Activated T-cell treated with anti-CD3 and anti-CD28 coated beads, Interleukin-2, amount 50 U/mL, for 24 hours (primary cell): ENCODE measurements at regions not wholly inside any gene's neighbourhood (a gene's known extent, or its start where the extent isn't known, plus 50 kb on each side); places are given as distances from the start of the nearest gene placed in this dataset.
"Not testable (repeated sequence)": the region's sequence is repeated elsewhere in the genome, so short reads cannot be mapped to it uniquely, and the experiment has no call there.

Source experiments
- DNase-seq: peaks from one replicate; pipeline ENCODE4 v3.0.0-alpha.2; 2020
- H3K27ac Mint-ChIP-seq: 2 replicates; pipeline ENCODE4 v1.8.0; 2020; ENCODE audit warnings: mild to moderate bottlenecking, mixed read lengths
- H3K27me3 Mint-ChIP-seq: 2 replicates; pipeline ENCODE4 v1.8.0; 2020; ENCODE audit warnings: mixed read lengths
- H3K36me3 Mint-ChIP-seq: 2 replicates; pipeline ENCODE4 v1.8.0; 2020; ENCODE audit warnings: low read depth, mixed read lengths
- H3K4me1 Mint-ChIP-seq: 2 replicates; pipeline ENCODE4 v1.8.0; 2020; ENCODE audit warnings: low read depth, mixed read lengths
- H3K4me3 Mint-ChIP-seq: 2 replicates; pipeline ENCODE4 v1.8.0; 2020; ENCODE audit warnings: mild to moderate bottlenecking, moderate library complexity, mixed read lengths
- H3K9me3 Mint-ChIP-seq: 2 replicates; pipeline ENCODE4 v1.8.0; 2020; ENCODE audit warnings: mixed read lengths

DNA sequence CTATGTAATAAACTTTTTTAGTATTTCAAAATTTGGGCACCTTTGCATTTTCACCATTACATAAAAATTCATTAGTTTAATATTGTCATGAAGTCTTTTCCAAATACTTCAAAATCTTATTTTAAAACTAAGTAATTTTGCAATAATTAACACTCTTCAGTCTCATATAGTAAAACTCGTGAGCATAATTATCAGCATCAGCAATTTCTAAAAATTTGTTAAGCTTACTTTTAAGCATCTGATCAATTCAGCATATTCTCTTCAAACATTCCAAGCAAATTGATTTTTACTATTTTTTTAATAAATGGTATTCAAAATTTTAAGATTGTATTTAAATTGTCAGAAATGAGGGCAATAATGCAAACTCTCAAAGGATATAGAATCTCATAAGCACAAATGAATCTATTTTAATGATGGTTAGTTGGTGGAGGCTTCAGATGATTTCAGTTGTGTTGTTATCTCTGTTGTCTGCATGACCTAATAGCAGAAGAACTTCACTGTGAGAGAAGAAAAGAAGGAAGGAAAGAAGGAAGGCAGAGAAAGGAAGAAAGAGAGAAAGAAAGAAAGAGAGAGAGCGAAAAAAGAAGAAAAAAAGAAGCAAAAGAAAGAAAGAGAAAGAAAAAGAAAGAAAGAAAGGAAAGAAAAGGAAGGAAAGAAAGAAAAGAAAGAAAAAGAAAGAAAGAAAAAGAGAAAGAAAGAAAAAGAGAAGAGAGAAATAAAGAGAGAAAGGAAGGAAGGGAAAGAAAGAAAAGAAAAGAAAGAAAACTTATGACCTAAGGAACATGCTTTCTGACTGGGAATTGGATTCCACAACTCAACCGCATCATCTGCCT, 860.5 kb downstream of the NCAM2 start:
- H3K4me3 Mint-ChIP-seq: no peak overlapping the region
- H3K9me3 Mint-ChIP-seq: no peaks in the 10 kb centered on the region
- no peaks in the 10 kb centered on the region for H3K27me3 Mint-ChIP-seq
- no peaks in the 10 kb centered on the region for H3K36me3 Mint-ChIP-seq
- H3K4me1 Mint-ChIP-seq: no peaks in the 10 kb centered on the region
- H3K27ac Mint-ChIP-seq: no peak overlapping the region
- no peak for DNase-seq

DNA sequence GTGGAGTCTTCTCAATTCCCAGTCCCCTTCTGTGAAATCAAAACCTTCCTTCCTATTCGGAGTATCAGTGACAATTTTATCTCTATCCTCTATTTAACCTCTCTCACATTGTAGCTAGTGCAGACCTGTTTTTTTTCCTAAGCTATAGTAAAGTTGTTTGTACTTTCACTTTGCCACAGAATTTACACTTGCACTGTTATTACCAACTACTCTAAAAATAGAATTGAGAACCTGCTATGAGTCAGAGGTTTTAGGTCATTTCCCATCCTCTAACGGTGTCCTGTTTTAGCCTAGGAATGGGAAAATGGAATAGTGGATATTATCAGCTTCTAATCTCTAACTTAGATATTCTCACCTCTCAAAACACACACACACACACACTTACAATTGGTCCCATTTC, 862.7 kb downstream of the NCAM2 start:
- DNase-seq: no peak
- Mint-ChIP-seq H3K4me3 (no peak overlapping the region), H3K36me3 (no peaks in the 10 kb centered on the region), H3K27me3 (no peaks in the 10 kb centered on the region), H3K4me1 (no peaks in the 10 kb centered on the region), H3K27ac (no peak overlapping the region), H3K9me3 (peaks cover 3% of the 10 kb centered on the region)

DNA sequence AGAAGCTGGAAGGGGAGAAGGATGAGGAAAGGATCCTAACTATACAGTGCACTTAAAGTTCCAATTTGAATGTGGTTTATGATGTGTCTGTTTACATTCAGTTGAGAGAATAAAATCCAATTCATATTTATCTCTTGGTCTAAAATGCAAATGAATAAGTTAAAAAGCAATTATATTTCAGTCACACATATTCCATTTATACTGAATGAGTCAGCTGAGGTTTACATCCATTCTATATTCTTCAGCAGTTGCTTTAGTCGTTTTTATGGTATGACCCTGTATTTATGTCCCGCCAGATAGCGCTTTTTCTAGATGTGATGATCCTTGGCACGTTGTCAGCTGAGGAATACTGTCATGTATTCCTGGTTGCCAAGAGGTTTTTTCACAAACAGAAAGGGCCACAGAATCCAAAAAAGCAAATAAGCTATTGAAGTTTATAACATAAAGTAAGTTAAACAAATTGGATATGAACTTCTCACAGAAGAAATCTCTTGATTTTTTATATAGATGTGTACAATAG, 866.2 kb downstream of the NCAM2 start:
- H3K4me1 Mint-ChIP-seq: no peaks in the 10 kb centered on the region

DNA sequence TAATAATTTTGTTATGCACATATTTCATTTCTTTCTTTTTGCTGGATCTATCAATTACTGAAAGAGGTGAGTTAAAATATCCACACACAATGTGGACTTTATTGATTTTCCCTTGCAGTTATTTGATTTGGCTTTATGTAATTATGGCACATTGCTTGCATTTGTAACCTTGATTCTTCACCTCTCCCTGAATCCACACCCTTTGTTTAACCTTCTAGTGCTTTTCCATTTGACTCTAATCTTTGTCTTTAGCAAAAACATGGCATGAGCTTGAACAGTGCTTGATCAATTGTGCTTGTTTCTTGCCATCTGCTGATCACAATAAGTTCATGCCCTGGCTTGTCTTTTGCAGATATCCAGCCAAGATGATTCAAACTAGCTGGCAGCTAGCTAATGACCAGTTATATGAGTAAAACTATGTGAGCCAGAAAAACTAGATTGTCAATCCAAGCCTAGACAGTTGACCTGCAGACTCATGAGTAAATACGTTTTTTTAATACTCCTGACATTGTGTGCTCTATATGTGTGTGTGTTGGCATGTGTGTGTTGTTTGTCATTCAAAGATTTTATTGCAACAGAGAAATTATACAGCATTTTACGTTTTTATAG, 899.2 kb downstream of the NCAM2 start:
- DNase-seq: no peak
- Mint-ChIP-seq H3K27ac (no peak overlapping the region), H3K36me3 (no peaks in the 10 kb centered on the region), H3K9me3 (peaks cover 15% of the 10 kb centered on the region), H3K4me1 (no peaks in the 10 kb centered on the region), H3K4me3 (no peak overlapping the region), H3K27me3 (no peaks in the 10 kb centered on the region)

More for the DNA sequence above, 866.2 kb downstream of the NCAM2 start:
- Mint-ChIP-seq H3K4me3 (no peak overlapping the region), H3K36me3 (no peaks in the 10 kb centered on the region), H3K27me3 (no peaks in the 10 kb centered on the region), H3K27ac (no peak overlapping the region), H3K9me3 (peaks cover 3% of the 10 kb centered on the region)
- DNase-seq: no peak

DNA sequence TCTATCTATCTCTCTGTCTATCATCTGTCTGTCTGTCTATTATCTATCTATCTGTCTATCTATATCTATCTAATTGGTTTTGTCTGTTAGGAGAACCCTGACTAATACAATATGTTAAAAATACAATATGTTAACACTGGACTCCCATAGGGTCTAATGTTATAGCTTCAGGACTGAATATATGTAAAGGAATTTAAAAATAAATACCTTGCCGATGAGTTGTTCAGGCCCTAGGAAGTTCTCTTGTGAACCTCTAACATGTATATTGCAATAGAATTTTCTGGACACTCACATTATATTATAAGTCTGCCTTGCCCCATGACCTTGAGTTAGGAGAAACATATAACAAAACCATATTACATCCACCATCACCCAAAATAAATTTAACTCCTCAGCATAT, 900.6 kb downstream of the NCAM2 start:
- no peaks in the 10 kb centered on the region for H3K36me3 Mint-ChIP-seq

DNA sequence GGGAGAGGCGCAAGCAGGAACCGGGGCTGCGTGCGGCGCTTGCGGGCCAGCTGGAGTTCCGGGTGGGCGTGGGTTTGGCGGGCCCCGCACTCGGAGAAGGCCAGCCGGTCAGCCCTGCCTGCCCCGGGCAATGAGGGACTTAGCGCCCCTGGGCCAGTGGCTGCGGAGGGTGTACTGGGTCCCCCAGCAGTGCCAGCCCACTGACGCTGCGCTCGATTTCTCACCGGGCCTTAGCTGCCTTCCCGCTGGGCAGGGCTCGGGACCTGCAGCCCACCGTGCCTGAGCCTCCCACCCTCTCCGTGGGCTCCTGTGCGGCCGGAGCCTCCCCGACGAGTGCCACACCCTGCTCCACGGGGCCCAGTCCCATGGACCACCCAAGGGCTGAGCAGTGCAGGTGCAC, 904.2 kb downstream of the NCAM2 start:
- not testable (repeated sequence) for H3K27ac Mint-ChIP-seq, DNase-seq, H3K4me3 Mint-ChIP-seq, H3K36me3 Mint-ChIP-seq, H3K9me3 Mint-ChIP-seq, H3K4me1 Mint-ChIP-seq, H3K27me3 Mint-ChIP-seq

More for the DNA sequence above, 900.6 kb downstream of the NCAM2 start:
- H3K27ac Mint-ChIP-seq: no peak overlapping the region
- no peak overlapping the region for H3K4me3 Mint-ChIP-seq
- peaks cover 10% of the 10 kb centered on the region for H3K9me3 Mint-ChIP-seq
- DNase-seq: no peak
- H3K4me1 Mint-ChIP-seq: no peaks in the 10 kb centered on the region
- no peaks in the 10 kb centered on the region for H3K27me3 Mint-ChIP-seq

DNA sequence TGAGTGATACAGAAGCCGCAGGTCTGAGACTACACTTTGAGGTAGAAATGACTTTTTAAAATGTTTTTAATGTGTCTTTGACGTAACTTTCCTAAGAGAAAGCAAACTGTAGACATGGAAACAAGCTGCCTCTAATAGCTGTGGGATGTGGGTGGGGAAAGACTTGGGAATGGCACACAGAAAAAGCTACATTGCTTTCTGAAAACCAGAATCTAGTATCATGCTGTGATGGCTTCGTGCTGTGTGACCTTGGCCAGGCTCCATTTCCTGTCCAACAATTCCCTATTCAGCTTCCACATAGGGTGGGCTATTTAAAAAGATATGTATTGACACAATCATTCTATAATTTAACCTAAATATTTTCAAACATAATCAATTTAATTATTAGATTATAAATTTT, 909.1 kb downstream of the NCAM2 start:
- Mint-ChIP-seq H3K9me3 (peaks cover 12% of the 10 kb centered on the region), H3K4me3 (no peak overlapping the region), H3K36me3 (no peaks in the 10 kb centered on the region), H3K27me3 (no peaks in the 10 kb centered on the region), H3K4me1 (no peaks in the 10 kb centered on the region), H3K27ac (no peak overlapping the region)
- DNase-seq: no peak

DNA sequence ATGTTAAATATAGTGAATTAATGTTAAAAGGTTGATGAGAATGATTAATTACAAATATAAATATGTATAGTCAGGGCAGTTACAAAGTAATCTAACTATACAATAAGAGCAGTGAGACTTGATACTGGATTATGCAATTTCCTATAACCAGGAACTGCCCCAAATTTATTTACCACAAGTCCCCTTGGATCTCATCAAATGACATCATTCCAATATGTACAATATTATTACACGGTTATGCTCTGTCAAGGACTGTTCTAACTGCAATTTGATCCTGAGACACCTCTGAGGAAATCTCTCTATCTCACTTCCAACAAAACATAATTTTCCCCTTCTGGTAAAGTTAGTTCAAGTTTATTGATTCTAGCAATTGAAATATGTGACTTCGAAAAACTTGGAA, 917.6 kb downstream of the NCAM2 start:
- DNase-seq: no peak
- Mint-ChIP-seq H3K9me3 (peaks cover 2% of the 10 kb centered on the region), H3K4me1 (no peaks in the 10 kb centered on the region), H3K36me3 (no peaks in the 10 kb centered on the region), H3K4me3 (no peak overlapping the region), H3K27me3 (no peaks in the 10 kb centered on the region), H3K27ac (no peak overlapping the region)

DNA sequence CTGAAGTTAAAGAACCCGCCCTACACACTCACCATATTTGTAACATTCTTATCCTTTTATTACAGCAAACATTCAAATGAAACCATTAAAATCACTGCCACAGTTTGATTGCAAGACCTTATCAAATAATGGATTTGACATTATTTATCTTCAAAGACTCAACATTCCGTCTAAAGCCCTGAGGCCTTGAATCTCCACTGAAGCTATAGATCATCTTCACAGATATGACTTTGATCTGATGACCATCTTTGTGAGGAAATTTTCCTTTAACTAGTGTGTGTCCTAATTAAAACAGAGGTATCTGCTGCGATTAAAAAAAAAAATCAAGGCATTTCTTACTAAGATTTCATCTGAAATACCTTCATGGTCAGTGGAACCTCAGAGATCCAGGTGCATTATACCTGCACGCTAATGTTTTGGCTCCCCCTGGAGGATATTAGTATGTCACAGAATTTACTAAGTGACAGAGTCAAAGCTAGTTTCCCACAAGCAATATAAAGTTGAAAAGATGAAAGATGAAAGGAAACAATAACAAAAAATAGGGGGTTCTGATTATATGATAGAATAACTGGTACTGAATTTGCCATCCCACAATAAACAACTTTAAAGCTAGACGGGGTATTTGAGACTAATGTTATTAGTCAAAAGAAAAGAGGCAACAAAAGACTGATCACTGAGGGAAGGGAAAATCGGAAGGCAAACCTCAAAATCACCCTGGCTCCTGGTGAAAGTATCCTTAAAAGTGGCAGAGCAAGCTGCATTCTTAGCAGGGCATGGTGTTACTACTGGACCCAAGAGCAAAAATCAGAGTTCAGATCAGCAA, 923.4 kb downstream of the NCAM2 start:
- no peak overlapping the region for H3K27ac Mint-ChIP-seq
- no peaks in the 10 kb centered on the region for H3K27me3 Mint-ChIP-seq
- no peak overlapping the region for H3K4me3 Mint-ChIP-seq
- H3K4me1 Mint-ChIP-seq: no peaks in the 10 kb centered on the region
- no peaks in the 10 kb centered on the region for H3K36me3 Mint-ChIP-seq
- no peak for DNase-seq
- H3K9me3 Mint-ChIP-seq: no peaks in the 10 kb centered on the region

DNA sequence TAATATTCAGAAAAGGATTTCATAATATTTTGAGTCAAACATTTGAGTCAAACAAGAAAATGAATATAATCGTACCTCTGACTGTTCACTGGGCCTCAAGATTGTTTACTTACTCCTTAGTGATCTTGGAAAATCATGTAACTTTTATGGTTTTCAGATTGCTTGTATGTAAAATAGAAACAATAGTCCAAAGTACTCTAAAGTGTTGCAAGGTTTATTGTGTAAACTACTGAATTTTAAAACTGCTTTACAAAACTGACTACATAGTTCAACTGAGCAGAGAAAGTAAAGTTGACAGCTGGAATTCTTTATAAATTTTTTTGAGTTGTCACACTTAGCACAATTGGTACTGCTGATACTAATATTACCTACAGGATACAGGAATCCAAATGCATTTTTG, 931.0 kb downstream of the NCAM2 start:
- Mint-ChIP-seq H3K36me3 (no peaks in the 10 kb centered on the region), H3K27me3 (no peaks in the 10 kb centered on the region), H3K4me3 (no peak overlapping the region), H3K4me1 (no peaks in the 10 kb centered on the region), H3K9me3 (no peaks in the 10 kb centered on the region), H3K27ac (no peak overlapping the region)
- no peak for DNase-seq

DNA sequence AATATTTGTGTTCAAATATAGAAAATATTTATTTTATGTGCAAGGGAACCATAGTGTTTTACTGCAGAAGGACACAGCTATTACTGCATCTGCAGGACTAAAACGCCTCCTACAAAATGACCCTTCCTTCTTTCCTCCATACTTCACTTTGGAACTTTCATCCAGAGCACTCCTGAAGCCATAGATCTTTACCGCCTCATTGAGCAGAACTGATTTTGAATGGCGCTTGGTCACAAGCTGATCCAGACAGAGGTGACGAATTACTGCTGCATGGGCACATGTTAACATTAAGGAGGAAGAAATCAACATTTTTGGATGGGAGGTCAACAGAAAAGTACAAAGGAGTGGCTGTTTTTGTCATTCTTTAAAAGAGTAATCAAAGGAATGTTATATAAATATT, 931.6 kb downstream of the NCAM2 start:
- Mint-ChIP-seq H3K27ac (no peak overlapping the region), H3K9me3 (no peaks in the 10 kb centered on the region), H3K4me3 (no peak overlapping the region), H3K36me3 (no peaks in the 10 kb centered on the region), H3K27me3 (no peaks in the 10 kb centered on the region), H3K4me1 (no peaks in the 10 kb centered on the region)
- DNase-seq: no peak

DNA sequence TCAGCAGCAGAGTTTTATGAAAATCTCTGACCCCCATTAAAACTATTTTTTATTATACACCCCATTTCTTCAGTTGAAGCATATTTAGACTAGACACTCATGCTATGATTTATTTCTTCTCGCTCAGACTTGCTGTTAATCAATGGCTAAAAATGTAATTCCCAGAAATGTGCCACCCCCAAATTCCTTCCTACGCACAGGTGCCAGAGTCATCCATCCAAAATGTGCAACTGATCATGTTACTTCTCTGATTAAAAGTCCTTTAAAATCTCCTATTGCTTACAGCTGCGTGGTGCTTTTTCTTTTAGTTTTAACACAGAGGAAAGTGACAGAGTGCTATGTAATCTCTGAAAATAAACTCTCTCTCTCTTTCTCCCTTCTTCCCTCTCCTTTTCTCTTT, 954.4 kb downstream of the NCAM2 start:
- no peaks in the 10 kb centered on the region for H3K27me3 Mint-ChIP-seq
- no peak overlapping the region for H3K4me3 Mint-ChIP-seq
- no peak overlapping the region for H3K27ac Mint-ChIP-seq
- no peaks in the 10 kb centered on the region for H3K4me1 Mint-ChIP-seq
- no peak for DNase-seq
- H3K36me3 Mint-ChIP-seq: no peaks in the 10 kb centered on the region
- peaks cover 10% of the 10 kb centered on the region for H3K9me3 Mint-ChIP-seq

DNA sequence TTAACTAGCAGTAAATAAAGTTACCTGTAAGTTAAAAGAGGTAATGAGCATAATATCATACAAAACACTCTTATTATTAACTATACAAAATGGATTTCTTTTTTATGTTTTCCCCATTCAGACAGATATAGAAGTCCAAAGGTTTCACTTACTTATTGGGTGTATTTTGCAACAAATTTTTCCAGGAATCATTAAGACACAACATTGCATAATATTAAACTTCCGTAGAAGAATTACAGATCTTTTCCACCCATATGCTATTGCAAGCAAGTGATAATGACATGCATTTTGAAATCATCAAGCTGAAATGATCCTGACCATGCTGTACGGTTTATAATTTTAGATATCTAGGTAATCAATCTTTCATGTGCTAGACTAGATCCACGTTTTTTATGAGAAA, 957.0 kb downstream of the NCAM2 start:
- Mint-ChIP-seq H3K27ac (no peak overlapping the region), H3K36me3 (no peaks in the 10 kb centered on the region), H3K4me3 (no peak overlapping the region), H3K4me1 (no peaks in the 10 kb centered on the region), H3K9me3 (peaks cover 5% of the 10 kb centered on the region), H3K27me3 (no peaks in the 10 kb centered on the region)
- DNase-seq: no peak

DNA sequence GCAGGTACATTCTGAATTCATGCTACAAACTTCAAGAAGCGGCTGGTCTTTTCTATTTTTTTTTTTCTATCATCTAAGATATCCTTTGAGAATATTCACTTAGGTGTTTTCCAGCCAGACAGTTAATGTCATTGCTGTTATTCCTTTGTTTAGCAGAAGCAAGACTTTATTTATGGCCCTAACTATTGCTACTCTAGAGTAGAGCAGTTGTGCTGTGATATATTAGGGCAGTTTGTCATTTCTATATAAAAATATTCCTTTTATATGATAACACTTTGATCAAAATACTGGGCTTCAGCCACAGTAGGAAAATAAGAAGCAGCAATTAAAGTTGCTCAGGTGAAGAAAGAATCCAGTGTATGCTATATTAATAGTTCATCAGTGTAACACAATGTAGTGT, 959.3 kb downstream of the NCAM2 start:
- Mint-ChIP-seq H3K4me3 (no peak overlapping the region), H3K4me1 (no peaks in the 10 kb centered on the region), H3K9me3 (peaks cover 2% of the 10 kb centered on the region), H3K27ac (no peak overlapping the region), H3K36me3 (no peaks in the 10 kb centered on the region), H3K27me3 (no peaks in the 10 kb centered on the region)
- DNase-seq: no peak

DNA sequence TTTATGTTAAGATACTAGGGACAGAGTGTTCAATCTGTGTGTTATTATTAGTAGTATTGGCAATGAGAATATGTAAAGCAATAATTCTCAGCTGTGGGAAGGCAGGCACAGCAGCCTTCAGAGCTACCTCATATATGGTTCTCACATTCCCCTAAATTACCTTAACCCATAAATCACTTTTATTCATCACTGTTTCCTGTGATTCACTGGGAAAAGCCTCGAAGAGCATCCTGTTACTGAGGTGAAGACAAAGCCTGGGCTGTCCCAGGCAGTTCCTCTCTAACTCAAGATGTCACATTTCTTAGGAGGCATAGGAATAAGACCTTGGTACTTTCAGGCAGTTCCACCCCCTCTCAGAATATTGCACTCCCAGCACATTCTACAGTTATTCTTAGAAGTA, 965.7 kb downstream of the NCAM2 start:
- no peak for DNase-seq
- H3K36me3 Mint-ChIP-seq: no peaks in the 10 kb centered on the region
- H3K9me3 Mint-ChIP-seq: peaks cover 10% of the 10 kb centered on the region
- H3K27me3 Mint-ChIP-seq: no peaks in the 10 kb centered on the region
- H3K4me3 Mint-ChIP-seq: no peak overlapping the region
- no peaks in the 10 kb centered on the region for H3K4me1 Mint-ChIP-seq
- H3K27ac Mint-ChIP-seq: no peak overlapping the region
